ENCODE measurements at regions not wholly inside any gene's neighbourhood (a gene's known extent, or its start where the extent isn't known, plus 50 kb on each side); places are given as distances from the start of the nearest gene placed in this dataset.
A peak's percentile ranks its signal among the peaks of the same experiment; 100 is the strongest.

GRCh38 chr3:118792191-118792590 lies 242.5 kb downstream of the IGSF11 start:
- DNase-seq: no peak
- H3K27me3 Mint-ChIP-seq (ENCODE audit: insufficient read depth, unreplicated experiment): no peaks in the 10 kb centered on the region
- no peaks in the 10 kb centered on the region for H3K9me3 ChIP-seq
- H3K36me3 ChIP-seq (ENCODE audit: control insufficient read depth, insufficient read depth, low read length): no peaks in the 10 kb centered on the region
- H3K4me3 Mint-ChIP-seq (ENCODE audit: unreplicated experiment): no peak overlapping the region
- intact Hi-C loops (cut with micrococcal nuclease; ENCODE audit: unreplicated experiment): no loop called here
- peaks cover 13% of the 10 kb centered on the region for H3K9me3 Mint-ChIP-seq (ENCODE audit: unreplicated experiment)
- no peak overlapping the region for H3K27ac Mint-ChIP-seq (ENCODE audit: unreplicated experiment)
- no peaks in the 10 kb centered on the region for H3K36me3 Mint-ChIP-seq (ENCODE audit: insufficient read depth, unreplicated experiment)
- TF ChIP-seq CTCF (IDR thresholded peaks at IDR 0.05; ENCODE audit: insufficient read depth in 1 of 2, low read depth in 1 of 2, low read length in 1 of 2, severe bottlenecking in 1 of 2, unreplicated experiment in 1 of 2): no peak
- no TSS peak for BruUV-seq (replicated peaks)
- peaks cover 18% of the 10 kb centered on the region for H3K4me1 ChIP-seq
- ChIA-PET POLR2A (no interaction called here), CTCF (no interaction called here)
- no peak overlapping the region for H3K4me3 ChIP-seq (ENCODE audit: low read depth, low read length)
- H3K27me3 ChIP-seq (replicated peaks; ENCODE audit: control insufficient read depth, insufficient read depth, low read length): no peaks in the 10 kb centered on the region
- peaks cover 35% of the 10 kb centered on the region for H3K4me1 Mint-ChIP-seq (ENCODE audit: low read depth, unreplicated experiment)

DNA sequence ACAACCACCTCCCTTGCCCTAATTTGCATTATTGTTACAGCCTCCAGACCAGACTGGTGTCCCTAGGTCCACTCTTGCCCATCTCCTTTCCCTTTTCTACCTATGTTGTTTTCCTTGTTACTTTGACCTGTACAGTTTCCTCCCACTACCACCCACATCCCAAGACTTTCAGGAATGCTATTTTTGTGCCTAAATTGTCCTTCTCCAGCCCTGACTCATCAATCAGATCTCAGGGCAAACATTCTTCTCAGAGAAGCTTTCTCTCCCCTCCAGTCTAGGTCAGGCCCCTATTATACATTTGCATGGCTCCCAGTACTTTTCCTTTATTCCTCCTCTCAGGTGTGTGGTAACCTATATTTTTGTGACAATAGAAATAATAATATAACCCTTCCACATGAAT lies 241.5 kb downstream of the IGSF11 start:
- H3K9me3 ChIP-seq: no peaks in the 10 kb centered on the region
- TF ChIP-seq CTCF (IDR thresholded peaks at IDR 0.05; ENCODE audit: insufficient read depth in 1 of 2, low read depth in 1 of 2, low read length in 1 of 2, severe bottlenecking in 1 of 2, unreplicated experiment in 1 of 2): no peak
- BruUV-seq (replicated peaks): no TSS peak
- Mint-ChIP-seq H3K36me3 (ENCODE audit: insufficient read depth, unreplicated experiment) (no peaks in the 10 kb centered on the region), H3K27ac (ENCODE audit: unreplicated experiment) (peak overlapping the region; percentile 21), H3K9me3 (ENCODE audit: unreplicated experiment) (peaks cover 13% of the 10 kb centered on the region), H3K27me3 (ENCODE audit: insufficient read depth, unreplicated experiment) (no peaks in the 10 kb centered on the region), H3K4me1 (ENCODE audit: low read depth, unreplicated experiment) (peaks cover 35% of the 10 kb centered on the region), H3K4me3 (ENCODE audit: unreplicated experiment) (no peak overlapping the region)
- peaks cover 18% of the 10 kb centered on the region for H3K4me1 ChIP-seq
- ChIA-PET CTCF (no interaction called here), POLR2A (no interaction called here)
- H3K4me3 ChIP-seq (ENCODE audit: low read depth, low read length): no peak overlapping the region
- no peaks in the 10 kb centered on the region for H3K36me3 ChIP-seq (ENCODE audit: control insufficient read depth, insufficient read depth, low read length)
- peak in 1 of 2 experiments; percentile 21 for DNase-seq
- intact Hi-C loops (cut with micrococcal nuclease; ENCODE audit: unreplicated experiment): loop anchor here (1.0 kb wide), 1 partner anchor 15 kb away; no protein-coding TSS in a partner anchor
- H3K27me3 ChIP-seq (replicated peaks; ENCODE audit: control insufficient read depth, insufficient read depth, low read length): no peaks in the 10 kb centered on the region

- no peak for DNase-seq
- Histone ChIP-seq H3K4me1 (no peaks in the 10 kb centered on the region), H3K4me3 (ENCODE audit: low read depth, low read length) (no peak overlapping the region), H3K9me3 (no peaks in the 10 kb centered on the region), H3K27me3 (replicated peaks; ENCODE audit: control insufficient read depth, insufficient read depth, low read length) (no peaks in the 10 kb centered on the region), H3K36me3 (ENCODE audit: control insufficient read depth, insufficient read depth, low read length) (no peaks in the 10 kb centered on the region)
- no TSS peak for BruUV-seq (replicated peaks)
- no peak for TF ChIP-seq CTCF (IDR thresholded peaks at IDR 0.05; ENCODE audit: insufficient read depth in 1 of 2, low read depth in 1 of 2, low read length in 1 of 2, severe bottlenecking in 1 of 2, unreplicated experiment in 1 of 2)
- intact Hi-C loops (cut with micrococcal nuclease; ENCODE audit: unreplicated experiment): no loop called here
- POLR2A ChIA-PET: no interaction called here
- H3K4me3 Mint-ChIP-seq (ENCODE audit: unreplicated experiment): no peak overlapping the region
- H3K36me3 Mint-ChIP-seq (ENCODE audit: insufficient read depth, unreplicated experiment): no peaks in the 10 kb centered on the region
- H3K27me3 Mint-ChIP-seq (ENCODE audit: insufficient read depth, unreplicated experiment): no peaks in the 10 kb centered on the region
- H3K4me1 Mint-ChIP-seq (ENCODE audit: low read depth, unreplicated experiment): peaks cover 7% of the 10 kb centered on the region
- CTCF ChIA-PET: no interaction called here
- H3K9me3 Mint-ChIP-seq (ENCODE audit: unreplicated experiment): peaks cover 10% of the 10 kb centered on the region
- no peak overlapping the region for H3K27ac Mint-ChIP-seq (ENCODE audit: unreplicated experiment)
Measured at GRCh38 chr3:118799303-118799702, 235.3 kb downstream of the IGSF11 start.
